HFFc6 (cell line): ENCODE measurements at regions not wholly inside any gene's neighbourhood (a gene's known extent, or its start where the extent isn't known, plus 50 kb on each side); places are given as distances from the start of the nearest gene placed in this dataset.
A peak's percentile ranks its signal among the peaks of the same experiment; 100 is the strongest.
"Not testable (repeated sequence)": the region's sequence is repeated elsewhere in the genome, so short reads cannot be mapped to it uniquely, and the experiment has no call there.

Experiments
- DNase-seq: peaks from one replicate; pipeline ENCODE4 v3.0.0-alpha.2; 2018
- H3K27ac Mint-ChIP-seq: 2 replicates; pipeline ENCODE4 v1.8.0; 2020; ENCODE audit warnings: mild to moderate bottlenecking, mixed read lengths
- H3K27me3 Mint-ChIP-seq: 2 replicates; pipeline ENCODE4 v1.8.0; 2021; ENCODE audit warnings: mild to moderate bottlenecking, moderate library complexity, mixed read lengths; ENCODE audit not compliant: insufficient read depth
- H3K36me3 Mint-ChIP-seq: 2 replicates; pipeline ENCODE4 v1.8.0; 2021; ENCODE audit warnings: low read depth, mixed read lengths
- H3K4me1 Mint-ChIP-seq: 2 replicates; pipeline ENCODE4 v1.8.0; 2020; ENCODE audit warnings: low read depth, mixed read lengths
- H3K4me3 Mint-ChIP-seq: 2 replicates; pipeline ENCODE4 v1.8.0; 2020; ENCODE audit warnings: mild to moderate bottlenecking, moderate library complexity, mixed read lengths
- H3K9me3 Mint-ChIP-seq: 2 replicates; pipeline ENCODE4 v1.8.0; 2020; ENCODE audit warnings: mild to moderate bottlenecking, mixed read lengths
- CTCF ChIP-seq: fragments of 200-600 bp; sonication (generic); IDR thresholded peaks from 2 replicates; pipeline ENCODE4 v1.5.0; 2021; ENCODE audit warnings: antibody characterized with exemption, mild to moderate bottlenecking

GRCh38 chr7:119999738-120000475 is 273.1 kb upstream of the KCND2 start:
- no peak for DNase-seq
- Mint-ChIP-seq H3K27ac (no peak overlapping the region), H3K36me3 (no peaks in the 10 kb centered on the region), H3K4me3 (no peak overlapping the region), H3K9me3 (peaks cover 3% of the 10 kb centered on the region; the same call in 1 of the 2 replicates), H3K4me1 (no peaks in the 10 kb centered on the region), H3K27me3 (no peaks in the 10 kb centered on the region)
- no peak for TF ChIP-seq CTCF

GRCh38 chr7:120005720-120006119 is 267.3 kb upstream of the KCND2 start:
- Mint-ChIP-seq H3K4me3 (no peak overlapping the region), H3K27me3 (no peaks in the 10 kb centered on the region; the same call in 1 of the 2 replicates), H3K36me3 (no peaks in the 10 kb centered on the region), H3K9me3 (peaks cover 6% of the 10 kb centered on the region; the same call in 1 of the 2 replicates), H3K4me1 (no peaks in the 10 kb centered on the region), H3K27ac (no peak overlapping the region)
- TF ChIP-seq CTCF = no peak
- DNase-seq = no peak

GRCh38 chr7:120014301-120014700 is 258.7 kb upstream of the KCND2 start:
- not testable (repeated sequence) for H3K27ac Mint-ChIP-seq, H3K27me3 Mint-ChIP-seq, H3K4me1 Mint-ChIP-seq, DNase-seq, H3K4me3 Mint-ChIP-seq, H3K36me3 Mint-ChIP-seq
- peaks cover 12% of the 10 kb centered on the region for H3K9me3 Mint-ChIP-seq

DNA sequence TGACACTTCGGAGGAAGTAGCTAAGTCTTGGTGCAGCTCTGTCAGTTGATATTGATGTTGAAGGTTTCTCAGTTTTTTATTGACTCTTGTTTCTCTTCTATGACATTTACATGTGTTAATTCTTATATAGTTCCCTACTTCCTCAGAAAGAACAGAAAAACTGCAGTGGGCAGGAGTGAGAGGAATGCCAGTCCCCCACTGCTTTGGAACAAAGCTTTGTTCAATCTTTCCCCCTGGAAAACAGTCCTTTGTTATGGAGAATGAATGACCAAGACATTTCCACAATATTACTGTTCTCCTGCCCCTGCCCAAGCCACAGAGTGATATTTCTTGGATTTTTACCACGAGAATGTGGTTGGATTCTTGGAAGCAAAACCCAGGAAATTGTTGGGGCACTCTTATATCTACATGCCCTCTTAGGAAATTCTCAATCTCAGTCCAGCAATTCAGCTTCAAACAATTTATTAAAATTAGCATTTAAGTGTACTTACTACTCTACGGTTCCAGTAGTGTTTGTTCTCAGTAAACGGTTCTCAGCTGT is 258.0 kb upstream of the KCND2 start:
- H3K4me1 Mint-ChIP-seq = no peaks in the 10 kb centered on the region
- H3K27ac Mint-ChIP-seq = no peak overlapping the region
- no peak for TF ChIP-seq CTCF
- H3K27me3 Mint-ChIP-seq = no peaks in the 10 kb centered on the region
- H3K4me3 Mint-ChIP-seq = no peak overlapping the region
- no peaks in the 10 kb centered on the region for H3K36me3 Mint-ChIP-seq
- peaks cover 7% of the 10 kb centered on the region for H3K9me3 Mint-ChIP-seq
- DNase-seq = no peak

- Mint-ChIP-seq H3K4me3 (no peak overlapping the region; the same call in 1 of the 2 replicates), H3K9me3 (no peaks in the 10 kb centered on the region; the same call in 1 of the 2 replicates), H3K27me3 (no peaks in the 10 kb centered on the region), H3K4me1 (peaks cover 16% of the 10 kb centered on the region; the same call in 1 of the 2 replicates), H3K36me3 (no peaks in the 10 kb centered on the region), H3K27ac (no peak overlapping the region)
- no peak for TF ChIP-seq CTCF
- no peak for DNase-seq
These were observed 251.9 kb upstream of the KCND2 start for GRCh38 chr7:120021085-120021484.

DNA sequence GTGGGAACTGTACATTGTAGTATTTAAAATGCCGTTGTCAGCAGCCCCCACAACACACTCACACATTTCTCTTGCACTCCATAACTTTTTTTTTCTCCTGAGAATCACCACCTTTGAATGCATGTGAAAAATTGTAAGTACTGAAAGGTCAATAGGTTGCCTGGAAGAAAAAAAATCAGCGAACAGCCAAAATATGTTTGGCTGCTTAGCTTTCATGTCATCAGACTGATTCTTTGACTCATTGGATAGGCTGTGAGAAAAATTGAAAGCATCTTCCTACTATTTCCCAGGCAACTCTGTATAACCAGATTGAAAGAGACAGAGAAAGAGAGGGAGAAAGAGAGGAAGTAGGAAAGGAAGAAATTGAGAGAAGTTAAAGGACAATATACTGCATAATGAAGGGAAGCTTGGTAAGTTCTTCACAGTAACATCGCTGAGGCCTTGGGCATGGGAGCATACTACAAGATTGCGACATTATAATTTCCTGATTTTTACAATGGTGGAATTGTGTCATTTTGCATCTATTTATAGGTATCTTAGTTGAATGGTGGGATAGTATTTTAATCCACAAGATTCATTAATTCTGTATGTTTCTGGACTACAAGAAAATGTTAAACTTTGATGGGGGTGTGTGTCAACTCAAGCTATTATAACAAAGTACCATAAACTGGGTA is 249.3 kb upstream of the KCND2 start:
- no peaks in the 10 kb centered on the region for H3K27me3 Mint-ChIP-seq
- no peaks in the 10 kb centered on the region; the same call in 1 of the 2 replicates for H3K9me3 Mint-ChIP-seq
- peak; percentile 22 for DNase-seq
- no peaks in the 10 kb centered on the region for H3K36me3 Mint-ChIP-seq
- TF ChIP-seq CTCF = no peak
- H3K4me1 Mint-ChIP-seq = peaks cover 29% of the 10 kb centered on the region; the same call in 1 of the 2 replicates
- peak overlapping the region; percentile 67; the same call in 1 of the 2 replicates for H3K27ac Mint-ChIP-seq
- H3K4me3 Mint-ChIP-seq = no peak overlapping the region; the same call in 1 of the 2 replicates
